Stimulated activated CD8-positive, alpha-beta memory T cell treated with anti-CD3 and anti-CD28 coated beads, Interleukin-4, amount 100 ng/mL, for 48 hours (primary cell): ENCODE measurements at regions not wholly inside any gene's neighbourhood (a gene's known extent, or its start where the extent isn't known, plus 50 kb on each side); places are given as distances from the start of the nearest gene placed in this dataset.
"Not testable (repeated sequence)": the region's sequence is repeated elsewhere in the genome, so short reads cannot be mapped to it uniquely, and the experiment has no call there.

Experiments
- DNase-seq: peaks from one replicate; pipeline ENCODE4 v3.0.0-alpha.2; 2020

DNA sequence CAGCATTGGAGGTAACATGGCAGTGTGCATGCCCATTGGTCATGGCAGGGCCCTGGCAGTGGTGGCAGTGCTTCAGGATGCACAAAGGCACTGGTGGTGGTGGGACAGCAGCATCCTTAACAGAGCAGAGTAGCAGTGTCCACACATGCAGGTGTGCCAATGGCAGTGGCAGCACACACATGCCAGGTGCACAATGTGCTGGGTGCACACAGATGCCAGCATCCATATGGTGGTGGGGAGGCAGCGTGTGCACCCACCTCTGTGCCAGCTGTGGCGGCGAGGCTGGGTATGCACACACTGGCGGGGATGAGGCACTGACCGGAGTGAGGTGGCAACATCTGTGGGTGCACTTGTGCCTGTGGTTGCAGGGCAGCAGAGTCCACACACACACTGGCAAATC is 150.6 kb downstream of the SI start:
- no peak for DNase-seq

DNA sequence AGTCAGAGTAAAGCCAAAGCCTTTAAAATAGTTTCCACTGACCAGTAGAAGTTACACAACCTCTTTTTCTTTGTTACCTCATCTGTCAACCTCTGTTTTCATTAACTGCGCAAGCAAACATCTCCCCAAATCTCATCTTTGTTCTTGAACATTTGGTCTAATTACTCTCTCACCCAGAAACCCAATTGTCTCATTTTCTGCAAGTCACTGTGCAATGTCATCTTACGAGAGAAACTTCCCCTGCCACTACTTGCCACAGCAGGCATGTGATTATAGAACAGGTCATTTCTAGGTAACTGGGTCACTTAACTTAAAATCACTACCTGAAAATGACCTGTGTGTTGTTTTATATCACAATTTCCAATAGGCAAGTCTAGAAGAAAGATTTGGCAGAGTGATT is 159.4 kb downstream of the SI start:
- DNase-seq, result no peak

DNA sequence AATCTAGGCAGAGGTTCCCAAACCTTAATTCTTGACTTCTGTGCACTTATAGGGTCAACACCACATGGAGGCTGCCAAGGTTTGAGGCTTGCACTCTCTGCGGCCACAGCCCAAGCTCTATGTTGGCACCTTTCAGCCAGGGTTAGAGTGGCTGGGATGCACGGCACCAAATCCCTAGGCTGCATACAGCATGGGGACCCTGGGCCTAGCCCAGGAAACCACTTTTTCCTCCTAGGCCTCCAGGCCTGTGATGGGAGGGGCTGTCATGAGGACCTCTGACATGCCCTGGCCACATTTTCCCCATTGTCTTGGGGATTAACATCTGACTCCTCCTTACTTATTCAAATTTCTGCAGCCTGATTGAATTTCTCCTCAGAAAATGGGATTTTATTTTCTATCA is 165.4 kb downstream of the SI start:
- no peak for DNase-seq

DNA sequence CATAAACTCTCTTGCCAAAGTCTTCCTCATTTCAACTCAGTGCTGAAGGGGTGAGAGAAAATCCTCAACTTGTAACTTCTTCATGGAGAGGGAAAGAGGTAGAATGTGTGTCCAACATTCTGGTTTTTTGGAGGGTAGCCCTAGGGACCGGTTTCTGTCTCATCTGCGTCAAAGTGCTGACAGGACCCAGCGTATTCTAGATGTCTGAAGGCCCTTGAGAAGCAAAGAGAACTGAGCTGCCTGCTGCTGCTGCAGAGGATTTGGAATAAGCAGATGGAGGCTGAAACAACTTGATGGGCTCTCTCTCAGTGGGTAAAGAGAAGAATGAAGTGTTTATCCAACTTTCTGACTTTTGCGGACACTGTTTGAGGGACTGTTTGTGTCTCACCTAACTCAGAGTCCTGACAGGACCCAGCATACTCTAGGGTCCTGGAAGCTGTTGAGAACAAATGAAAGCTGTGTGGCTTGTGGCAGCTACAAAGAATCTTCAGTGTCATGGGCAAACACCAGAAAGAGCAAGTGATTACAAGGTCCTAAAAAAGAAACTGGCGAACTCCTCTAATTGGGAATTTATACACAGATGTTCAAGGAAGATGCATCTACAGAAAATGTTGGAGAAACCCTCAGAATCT is 174.4 kb downstream of the SI start:
- DNase-seq, result no peak

DNA sequence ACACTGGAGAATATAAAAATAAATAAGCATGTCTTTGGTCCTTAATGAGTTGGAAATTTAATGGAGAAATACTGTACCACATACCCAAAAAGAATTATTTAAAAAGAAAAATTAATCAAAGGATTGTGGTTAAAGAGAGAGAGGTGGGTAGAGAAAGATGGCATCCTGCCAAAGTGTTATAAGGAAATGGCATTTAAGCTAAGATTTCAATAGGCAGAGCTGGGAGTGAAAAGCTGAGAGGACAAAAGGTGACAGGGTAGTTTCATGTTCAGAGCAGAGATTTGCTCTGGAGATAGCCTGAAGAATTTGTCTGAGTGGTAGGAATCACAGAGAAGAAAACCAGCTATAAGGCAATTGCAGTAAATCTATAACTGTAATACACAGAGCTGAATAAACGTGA is 181.0 kb downstream of the SI start:
- no peak for DNase-seq

DNA sequence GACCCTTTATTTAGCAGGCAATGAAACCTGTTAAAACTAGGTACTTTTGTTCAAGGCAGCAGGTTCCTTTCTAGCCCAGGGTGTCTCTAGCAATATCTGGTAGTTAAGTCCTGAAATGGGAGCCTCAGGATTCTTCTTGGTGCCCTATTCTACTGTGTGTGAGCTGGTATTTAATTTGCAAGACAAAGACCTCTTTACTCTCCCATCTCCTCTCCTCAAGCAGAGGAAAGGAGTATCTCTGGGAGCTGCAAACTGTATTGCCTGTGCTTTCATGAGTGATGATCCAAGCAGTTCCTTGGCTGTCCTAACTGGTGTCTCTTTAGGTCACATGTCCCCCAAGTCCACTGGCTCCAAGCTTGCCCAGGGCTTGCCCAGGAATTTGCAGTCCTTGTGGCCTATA is 188.2 kb downstream of the SI start:
- no peak for DNase-seq

DNA sequence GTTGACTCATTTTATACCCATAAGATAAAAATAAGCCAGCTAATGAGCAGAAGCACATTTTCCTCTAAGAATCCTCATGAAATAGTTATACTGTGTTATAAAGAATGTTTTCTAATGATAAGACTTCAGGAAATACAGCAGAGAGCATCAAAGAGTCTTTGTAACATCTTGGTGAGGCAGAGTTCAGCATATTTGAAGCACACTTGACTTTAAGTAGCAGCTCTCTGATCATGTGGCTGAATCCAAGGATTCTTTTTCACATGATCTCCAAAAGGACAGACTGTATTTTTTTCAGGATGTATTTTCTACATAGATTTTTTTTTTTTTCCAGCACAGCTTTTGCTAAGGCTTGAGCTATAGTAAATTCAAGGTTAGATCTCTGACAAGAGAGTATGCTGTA is 195.1 kb downstream of the SI start:
- no peak for DNase-seq

DNA sequence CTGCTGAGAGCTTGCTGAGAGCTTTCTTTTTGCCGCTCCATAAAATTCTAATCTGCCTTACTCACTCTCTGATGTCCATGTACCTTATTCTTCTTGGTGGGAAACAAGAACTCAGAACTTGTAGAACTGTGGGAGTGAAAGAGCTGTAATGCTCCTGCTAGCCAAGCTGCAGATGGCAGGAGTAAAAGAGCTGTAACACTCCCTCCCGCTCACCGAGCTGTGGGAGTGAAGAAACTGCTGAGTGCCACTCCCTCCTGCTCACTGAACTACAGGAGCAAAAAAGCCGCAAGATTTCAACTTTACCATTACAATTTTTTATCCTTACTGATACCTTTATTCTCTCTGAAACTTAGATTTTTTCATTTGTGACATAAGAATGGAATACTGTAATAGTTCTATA is 199.1 kb downstream of the SI start:
- DNase-seq, result no peak

DNA sequence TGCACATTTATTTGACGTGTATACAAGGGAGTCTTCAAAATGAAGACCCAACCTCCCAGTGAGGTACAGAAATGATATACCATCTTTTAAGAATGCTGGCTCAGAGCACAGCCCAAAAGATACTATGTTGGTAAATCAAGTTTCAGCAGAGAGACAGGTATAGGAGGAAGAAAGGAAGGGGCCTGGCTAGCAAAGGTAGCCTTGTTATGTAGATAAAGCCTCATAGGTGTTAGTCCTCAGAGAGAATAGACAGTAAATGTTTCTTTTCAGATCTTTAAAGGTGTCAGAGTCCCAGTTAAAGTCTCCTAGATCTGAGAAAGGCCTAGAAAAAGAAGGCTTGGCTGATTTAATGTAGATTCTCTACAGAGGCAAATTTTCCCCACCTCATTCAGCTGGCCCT is 213.8 kb downstream of the SI start:
- no peak for DNase-seq

DNA sequence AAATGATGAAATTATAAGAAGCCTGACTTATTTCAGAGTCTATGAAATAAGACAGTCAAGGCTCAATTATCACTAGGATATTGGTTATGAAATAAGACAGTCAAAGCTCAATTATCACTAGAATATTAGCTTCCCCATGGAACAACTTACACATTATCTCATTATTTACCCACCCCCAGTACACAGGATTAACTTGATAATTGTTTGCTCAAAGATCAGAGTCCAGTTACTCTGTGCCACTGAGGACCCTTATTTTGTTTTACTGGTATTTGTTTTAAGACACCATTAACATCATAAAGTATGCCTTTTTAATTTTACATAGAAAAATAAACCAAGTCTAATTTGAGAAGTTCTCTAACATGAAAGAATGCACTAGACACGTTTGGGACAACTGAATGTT is 225.4 kb downstream of the SI start:
- no peak for DNase-seq

DNA sequence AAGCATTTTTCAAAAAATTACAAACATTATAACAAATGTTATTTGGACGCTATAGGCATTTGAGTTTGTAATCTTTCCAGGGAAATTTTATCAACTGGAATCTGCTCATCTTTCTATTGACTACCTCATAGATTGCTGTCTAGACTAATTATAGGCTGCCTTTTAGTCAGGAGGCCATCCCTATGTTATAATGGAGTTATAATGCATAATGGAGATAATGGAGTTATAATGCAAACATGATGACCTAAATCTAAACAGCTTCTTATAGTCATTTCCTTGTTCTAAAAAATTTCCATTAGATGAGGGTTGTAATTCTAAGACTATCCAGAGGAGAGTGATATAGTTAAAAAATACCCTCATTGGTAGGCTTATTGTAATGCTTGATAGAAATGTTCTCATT is 226.4 kb downstream of the SI start:
- no peak for DNase-seq

DNA sequence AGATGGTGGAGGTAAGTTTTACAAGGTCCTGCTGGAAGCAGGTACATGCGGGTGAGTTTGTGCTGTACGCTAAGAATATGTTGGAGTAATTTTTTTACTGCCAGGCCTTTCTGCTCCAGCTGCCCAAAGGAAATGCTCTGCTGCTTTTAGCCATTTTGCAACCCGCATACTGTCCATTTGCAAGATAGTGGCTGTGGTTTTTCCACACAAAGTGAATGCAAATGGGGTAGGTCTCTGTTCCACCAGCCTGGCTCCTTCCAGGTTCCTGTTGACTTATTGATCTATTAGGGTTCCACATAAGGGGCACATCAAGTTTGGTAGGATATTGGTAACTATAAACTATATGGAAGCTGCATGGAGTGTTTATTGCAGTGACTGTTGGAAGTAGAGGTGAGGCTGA is 227.1 kb downstream of the SI start:
- DNase-seq, result no peak

DNA sequence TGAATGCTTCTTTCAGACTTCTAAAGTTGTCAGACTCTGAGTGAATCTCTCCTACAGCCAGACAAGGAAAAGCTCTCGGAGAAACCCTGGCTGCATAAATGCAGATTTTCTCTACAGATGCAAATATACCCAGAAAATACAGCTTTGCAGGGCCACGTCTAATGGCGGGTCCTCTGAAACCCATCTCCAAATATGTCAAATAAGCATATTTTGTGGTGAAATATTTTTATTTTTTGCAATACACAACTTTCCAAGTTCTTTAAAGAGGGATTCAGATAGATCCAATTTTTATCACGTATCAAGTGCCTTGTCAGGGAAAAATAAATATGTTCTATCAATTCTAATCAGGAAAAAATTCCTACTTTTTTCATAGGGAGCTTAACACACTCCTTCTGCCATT is 229.4 kb downstream of the SI start:
- no peak for DNase-seq

DNA sequence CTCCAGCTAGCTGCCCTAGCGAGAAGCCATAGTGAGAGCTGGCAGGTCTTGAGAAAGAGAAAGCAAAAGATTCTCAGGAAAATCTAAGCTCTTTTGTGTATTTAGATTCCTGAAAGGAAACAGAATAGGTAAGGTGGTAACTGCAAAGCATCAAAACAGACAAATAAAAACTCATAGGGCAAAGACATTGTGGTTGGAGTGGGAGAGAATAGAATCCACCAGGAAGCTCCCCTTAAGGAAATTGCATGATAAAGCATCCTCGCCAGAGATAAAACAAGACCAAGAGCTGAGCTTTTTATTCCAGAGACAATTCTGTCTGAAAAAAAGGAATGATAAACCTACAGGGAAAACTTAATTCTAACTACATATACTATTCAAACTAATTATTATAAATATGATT is 232.6 kb downstream of the SI start:
- no peak for DNase-seq

DNA sequence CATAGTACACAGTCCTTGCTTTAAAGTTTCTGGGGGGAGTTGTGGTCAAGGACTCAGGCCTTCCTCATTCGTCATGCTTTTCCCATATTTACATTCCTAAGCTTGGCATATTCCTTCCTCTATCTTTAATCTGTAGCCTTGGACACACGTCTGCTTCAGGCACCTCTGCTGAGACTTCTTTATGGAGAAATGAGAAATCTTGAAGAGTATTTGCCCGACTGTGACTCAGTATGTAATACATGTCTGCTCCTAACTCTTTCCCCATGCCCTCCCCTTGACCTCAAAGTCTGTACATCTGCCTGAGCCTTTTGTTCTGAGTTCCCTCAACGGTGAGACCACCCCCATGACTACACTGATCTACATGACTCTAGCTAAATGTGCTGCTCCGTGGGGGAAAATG is 246.1 kb downstream of the SI start:
- DNase-seq, result no peak

DNA sequence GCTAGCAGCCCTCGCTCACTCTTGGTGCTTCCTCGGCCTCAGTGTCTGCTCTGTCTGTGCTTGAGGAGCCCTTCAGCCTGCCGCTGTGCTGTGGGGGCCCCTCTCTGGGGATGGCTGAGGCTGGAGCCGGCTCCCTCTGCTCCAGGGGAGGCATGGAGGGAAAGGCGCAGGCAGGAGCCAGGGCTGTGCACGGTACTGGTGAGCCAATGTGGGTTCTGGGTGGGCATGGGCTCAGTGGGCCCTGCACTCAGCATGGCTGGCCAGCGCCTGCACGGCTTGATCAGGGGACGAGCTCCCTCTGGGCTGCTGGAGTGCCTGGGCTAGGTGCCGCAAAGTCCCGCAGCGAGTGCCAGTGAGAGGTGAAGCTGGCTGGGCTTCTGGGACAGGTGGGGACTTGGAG is 260.0 kb downstream of the SI start:
- DNase-seq, result no peak

DNA sequence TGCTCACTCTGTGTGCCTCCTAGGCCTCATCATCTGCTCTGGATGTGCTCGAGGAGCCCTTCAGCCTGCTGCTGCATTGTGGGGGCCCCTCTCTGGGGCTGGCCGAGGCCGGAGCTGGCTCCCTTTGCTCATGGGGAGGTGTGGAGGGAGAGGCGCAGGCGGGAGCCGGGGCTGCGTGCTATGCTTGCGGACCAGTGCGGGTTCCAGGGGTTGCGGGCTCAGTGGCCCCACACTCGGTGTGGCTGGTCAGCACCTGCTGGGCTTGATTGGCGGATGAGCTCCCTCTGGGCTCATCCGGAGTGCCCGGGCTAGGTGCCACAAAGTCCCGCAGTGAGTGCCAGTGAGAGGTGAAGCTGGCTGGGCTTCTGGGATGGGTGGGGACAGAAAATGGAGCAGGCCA is 264.2 kb downstream of the SI start:
- DNase-seq, result no peak

DNA sequence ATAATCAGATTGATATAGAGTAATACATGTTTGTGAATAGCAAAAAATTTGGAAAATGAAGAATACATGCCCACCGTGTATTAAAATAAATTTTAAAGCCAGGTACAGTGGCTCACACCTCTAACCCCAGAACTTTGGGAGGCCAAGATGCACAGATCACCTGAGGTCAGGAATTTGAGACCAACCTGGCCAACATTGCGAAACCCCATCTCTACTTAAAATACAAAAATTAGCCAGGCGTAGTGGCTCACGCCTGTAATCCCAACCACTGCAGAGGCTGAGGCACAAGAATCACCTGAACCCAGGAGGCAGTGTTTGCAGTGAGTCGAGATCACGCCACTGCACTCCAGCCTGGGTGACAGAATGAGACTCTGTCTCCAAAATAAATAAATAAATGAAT is 266.3 kb downstream of the SI start:
- no peak for DNase-seq

DNA sequence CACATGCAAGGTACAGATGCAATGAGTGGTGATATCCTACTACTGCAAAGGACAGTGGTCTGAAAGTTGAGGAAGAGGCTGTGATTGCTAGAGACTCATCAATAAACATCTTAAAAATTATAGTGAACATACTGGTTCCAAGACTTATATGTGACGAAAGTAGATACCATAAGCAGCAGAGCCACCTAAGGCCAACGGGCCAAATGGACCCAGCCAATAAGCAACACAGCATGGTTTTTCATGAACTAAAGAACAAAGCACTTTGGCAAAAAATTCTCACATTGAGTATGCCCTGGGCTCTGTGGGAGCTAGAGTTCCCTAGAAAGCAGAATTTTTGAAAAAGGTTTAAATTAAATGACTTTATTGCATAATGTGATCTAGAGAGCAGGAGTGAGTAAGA is 272.1 kb downstream of the SI start:
- DNase-seq, result no peak

DNA sequence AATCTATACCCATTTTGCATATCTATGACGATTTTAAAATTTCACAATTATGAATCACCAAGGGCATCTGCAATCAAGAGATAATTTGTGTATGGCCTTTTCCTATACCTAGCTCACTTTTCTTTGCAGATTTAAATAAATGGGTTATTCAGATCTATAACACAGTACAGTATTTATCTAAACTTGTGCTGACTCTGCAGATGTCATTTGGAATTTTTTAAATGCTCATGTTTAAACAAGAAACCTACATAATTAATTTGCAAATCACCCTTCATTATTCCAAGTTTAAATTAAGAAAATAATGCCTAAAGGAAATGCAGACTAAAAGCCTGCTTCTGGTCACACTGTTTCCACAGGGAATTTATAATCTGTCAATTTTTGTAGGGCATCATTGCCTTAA is 284.2 kb downstream of the SI start:
- no peak for DNase-seq

DNA sequence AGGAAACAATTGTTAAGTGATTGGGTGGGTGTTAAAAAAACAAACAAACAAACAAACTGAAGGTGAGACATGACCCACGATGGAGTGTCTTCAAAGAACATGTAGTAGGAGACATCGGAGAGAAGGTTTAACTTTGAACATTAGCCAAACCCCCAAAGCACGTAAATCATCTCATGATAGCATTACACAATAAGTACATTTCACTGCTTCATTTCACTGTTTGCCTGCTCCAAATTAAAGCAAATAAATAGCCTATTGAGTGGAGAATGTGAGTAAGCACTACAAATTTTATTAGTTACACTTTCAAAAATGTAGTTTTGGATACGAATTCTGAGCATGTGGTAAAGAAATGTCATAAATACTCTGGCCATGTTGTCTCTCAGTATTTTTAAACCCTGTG is 287.0 kb downstream of the SI start:
- no peak for DNase-seq

DNA sequence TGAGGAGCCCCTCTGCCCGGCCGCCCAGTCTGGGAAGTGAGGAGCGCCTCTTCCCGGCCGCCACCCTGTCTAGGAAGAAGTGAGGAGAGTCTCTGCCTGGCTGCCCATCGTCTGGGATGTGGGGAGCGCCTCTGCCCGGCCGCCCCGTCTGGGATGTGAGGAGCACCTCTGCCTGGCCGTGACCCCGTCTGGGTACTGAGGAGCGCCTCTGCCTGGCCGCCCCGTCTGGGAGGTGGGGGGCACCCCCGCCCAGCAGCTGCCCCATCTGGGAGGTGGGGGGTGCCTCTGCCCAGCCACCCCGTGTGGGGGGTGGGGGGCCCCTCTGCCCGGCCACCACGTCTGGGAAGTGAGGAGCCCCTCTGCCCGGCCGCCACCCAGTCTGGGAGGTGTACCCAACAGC is 293.9 kb downstream of the SI start:
- DNase-seq, result not testable (repeated sequence)

DNA sequence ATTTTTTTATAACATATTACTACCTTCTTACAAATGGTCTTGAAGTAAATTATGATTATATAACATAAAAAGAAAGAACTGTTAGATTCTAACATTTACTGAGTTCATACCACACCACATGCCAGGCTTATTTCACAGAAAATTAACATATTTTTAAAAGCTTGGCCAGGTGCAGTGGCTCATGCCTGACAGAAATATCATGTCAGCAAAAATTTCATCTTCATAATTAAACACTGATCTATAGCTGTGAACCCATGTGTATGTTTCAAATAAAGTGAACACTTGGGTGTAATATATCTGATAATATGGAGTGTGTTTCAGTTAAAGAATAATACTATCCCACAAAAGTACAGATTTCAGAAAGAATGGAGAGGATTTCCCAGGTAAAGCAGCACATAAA is 296.5 kb downstream of the SI start:
- DNase-seq, result no peak

DNA sequence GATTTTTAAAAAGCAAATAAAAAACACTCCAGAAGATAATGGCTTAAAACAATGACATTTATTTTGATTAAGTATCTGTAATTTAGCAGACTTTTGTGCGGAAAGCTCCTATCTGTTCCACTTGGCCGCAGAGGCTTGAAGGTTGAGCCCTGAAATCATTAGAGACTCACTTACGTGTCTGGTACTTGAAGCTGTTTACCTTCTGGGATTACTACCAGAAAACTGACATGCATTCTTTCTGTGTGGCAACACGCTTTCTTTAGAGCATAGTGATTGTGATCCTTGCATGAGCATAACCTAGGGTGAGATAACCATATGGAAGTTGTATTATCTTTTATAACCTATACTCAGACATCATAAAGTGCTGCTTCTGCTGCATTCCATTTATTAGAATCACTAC is 298.5 kb downstream of the SI start:
- DNase-seq, result no peak

DNA sequence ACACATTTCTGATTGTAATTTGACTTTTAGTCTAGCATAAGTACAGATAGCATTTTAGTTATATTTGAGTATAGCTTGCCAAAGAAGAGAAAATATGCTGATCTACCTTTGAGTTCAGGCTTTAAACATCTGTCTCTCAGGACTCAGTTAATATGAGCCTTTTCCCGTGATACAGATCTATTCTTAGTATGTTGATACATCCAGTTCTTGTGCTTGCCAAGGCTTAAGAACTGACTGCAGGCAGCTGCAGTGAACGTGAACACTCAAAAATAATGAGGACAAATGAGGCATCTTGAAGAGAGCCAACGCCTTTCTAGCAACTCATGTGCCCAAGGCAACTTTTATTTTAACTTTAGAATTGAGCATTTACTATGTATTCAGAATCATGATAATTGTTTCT is 325.5 kb downstream of the SI start:
- DNase-seq, result no peak

DNA sequence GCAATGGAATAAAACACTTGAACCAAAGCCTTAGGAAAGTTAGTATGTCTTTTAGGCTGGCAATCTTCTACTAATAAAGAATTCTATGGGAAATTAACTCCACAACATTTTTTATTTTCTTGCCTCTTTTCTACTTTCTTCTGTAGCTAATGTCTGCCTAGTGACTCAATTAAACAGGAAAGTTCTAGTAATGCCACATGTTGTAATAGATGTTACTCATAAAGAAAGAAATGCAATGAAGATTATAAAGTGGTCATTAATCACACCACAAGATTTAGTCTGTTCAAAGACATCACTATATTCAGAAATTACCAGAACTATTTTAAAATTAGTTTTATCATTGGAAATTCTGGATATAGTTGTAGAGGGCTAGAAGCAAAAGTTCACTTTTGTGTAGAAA is 329.7 kb downstream of the SI start:
- no peak for DNase-seq
